GM23338 (cell line): ENCODE measurements at regions not wholly inside any gene's neighbourhood (a gene's known extent, or its start where the extent isn't known, plus 50 kb on each side); places are given as distances from the start of the nearest gene placed in this dataset.

Experiments
- ATAC-seq: fragments of 200-7000 bp; cut with Tn5 transposase; 3 replicates; pipeline ENCODE4 v1.9.1; 2020
- DNase-seq: peaks from one replicate; pipeline ENCODE4 v3.0.0-alpha.2; 2015; ENCODE audit warnings: low spot score
- H2AFZ ChIP-seq: fragments of 200-600 bp; sonication (generic); 2 replicates; pipeline ENCODE4 v1.8.0; 2016; ENCODE audit warnings: antibody characterized with exemption, mild to moderate bottlenecking, moderate library complexity
- H3F3A ChIP-seq: fragments of 200-600 bp; sonication (generic); replicated peaks from 2 replicates; pipeline ENCODE4 v1.8.0; 2017; ENCODE audit warnings: antibody characterized with exemption, mixed run types, low read depth
- H3K27ac ChIP-seq: fragments of 200-600 bp; sonication (generic); 2 replicates; pipeline ENCODE4 v1.6.1; 2016; ENCODE audit warnings: low read depth
- H3K27me3 ChIP-seq: fragments of 200-600 bp; sonication (generic); 2 replicates; pipeline ENCODE4 v1.8.0; 2016; ENCODE audit warnings: mild to moderate bottlenecking, mixed run types, moderate library complexity; ENCODE audit not compliant: insufficient read depth
- H3K36me3 ChIP-seq: fragments of 200-600 bp; sonication (generic); 2 replicates; pipeline ENCODE4 v1.8.0; 2016; ENCODE audit warnings: mild to moderate bottlenecking; ENCODE audit not compliant: insufficient read depth
- H3K4me1 ChIP-seq: fragments of 200-600 bp; sonication (generic); 2 replicates; pipeline ENCODE4 v1.8.0; 2016; ENCODE audit warnings: mild to moderate bottlenecking, moderate library complexity; ENCODE audit not compliant: insufficient read depth
- H3K4me2 ChIP-seq: fragments of 200-600 bp; sonication (generic); 2 replicates; pipeline ENCODE4 v1.7.1; 2017; ENCODE audit warnings: mixed run types
- H3K4me3 ChIP-seq: fragments of 200-600 bp; sonication (generic); 2 replicates; pipeline ENCODE4 v1.6.1; 2016; ENCODE audit warnings: mixed run types
- H3K79me2 ChIP-seq: fragments of 200-600 bp; sonication (generic); replicated peaks from 2 replicates; pipeline ENCODE4 v1.8.0; 2017; ENCODE audit warnings: mild to moderate bottlenecking; ENCODE audit not compliant: insufficient read depth
- H3K9me2 ChIP-seq: fragments of 200-600 bp; sonication (generic); 2 replicates; pipeline ENCODE4 v1.8.0; 2017; ENCODE audit not compliant: insufficient read depth
- H4K20me1 ChIP-seq: fragments of 200-600 bp; sonication (generic); replicated peaks from 2 replicates; pipeline ENCODE4 v1.8.0; 2017; ENCODE audit warnings: mild to moderate bottlenecking; ENCODE audit not compliant: insufficient read depth
- H3K27ac Mint-ChIP-seq: 2 replicates; pipeline ENCODE4 v1.8.0; 2020; ENCODE audit warnings: inconsistent platforms, mild to moderate bottlenecking, moderate library complexity, mixed read lengths
- H3K27me3 Mint-ChIP-seq: 3 replicates; pipeline ENCODE4 v1.8.0; 2022; ENCODE audit warnings: low read depth, mild to moderate bottlenecking, moderate library complexity, mixed read lengths, inconsistent platforms; ENCODE audit not compliant: insufficient read depth, poor library complexity
- H3K36me3 Mint-ChIP-seq: 3 replicates; pipeline ENCODE4 v1.8.0; 2021; ENCODE audit warnings: low read depth, mild to moderate bottlenecking, inconsistent platforms, moderate library complexity, mixed read lengths
- H3K4me1 Mint-ChIP-seq: 3 replicates; pipeline ENCODE4 v1.8.0; 2020; ENCODE audit warnings: mild to moderate bottlenecking, inconsistent platforms, mixed read lengths
- H3K4me3 Mint-ChIP-seq: 3 replicates; pipeline ENCODE4 v1.8.0; 2021; ENCODE audit warnings: moderate library complexity, mild to moderate bottlenecking, inconsistent platforms, mixed read lengths
- H3K9me3 Mint-ChIP-seq: 3 replicates; pipeline ENCODE4 v1.8.0; 2020; ENCODE audit warnings: moderate library complexity, mild to moderate bottlenecking, inconsistent platforms, mixed read lengths
- CREB1 ChIP-seq: fragments of 250-450 bp; sonication (Bioruptor Pico); IDR thresholded peaks from 2 replicates; pipeline ENCODE4 v1.5.0; 2020; ENCODE audit warnings: low read depth, mild to moderate bottlenecking, moderate library complexity
- CTCF ChIP-seq, 2 experiments: fragments of 200-600 bp in 1 of 2; sonication (generic) in 1 of 2; conservative IDR thresholded peaks; 2 replicates each; pipeline versions ENCODE4 v1.5.1 to v1.6.1; 2016 to 2017; ENCODE audit warnings: antibody characterized with exemption in 2 of 2, low read depth in 2 of 2, mild to moderate bottlenecking in 2 of 2, moderate library complexity in 1 of 2
- ETS1 ChIP-seq: IDR thresholded peaks from 2 replicates; pipeline ENCODE4 v1.6.1; 2016; ENCODE audit warnings: antibody characterized with exemption
- EZH2 ChIP-seq: fragments of 200-600 bp; sonication (generic); IDR thresholded peaks from one replicate; pipeline ENCODE4 v1.8.0; 2017; ENCODE audit warnings: antibody characterized with exemption, mild to moderate bottlenecking, low read depth; ENCODE audit not compliant: unreplicated experiment
- EZH2phosphoT487 ChIP-seq: fragments of 200-600 bp; sonication (generic); IDR thresholded peaks from one replicate; pipeline ENCODE4 v1.8.1; 2018; ENCODE audit warnings: antibody characterized with exemption; ENCODE audit not compliant: unreplicated experiment
- JUNB ChIP-seq: IDR thresholded peaks from one replicate; pipeline ENCODE4 v1.6.1; 2016; ENCODE audit warnings: antibody characterized with exemption; ENCODE audit not compliant: unreplicated experiment
- NANOG ChIP-seq: IDR thresholded peaks from 2 replicates; pipeline ENCODE4 v1.6.1; 2016; ENCODE audit warnings: antibody characterized with exemption, borderline replicate concordance
- POLR2AphosphoS5 ChIP-seq: IDR thresholded peaks from 2 replicates; pipeline ENCODE4 v1.6.1; 2016; ENCODE audit warnings: antibody characterized with exemption, low read depth
- STAT1 ChIP-seq: IDR thresholded peaks from one replicate; pipeline ENCODE4 v1.6.1; 2016; ENCODE audit warnings: antibody characterized with exemption; ENCODE audit not compliant: unreplicated experiment
- ZNF114 ChIP-seq: fragments of 250-450 bp; sonication (Bioruptor Pico); IDR thresholded peaks from 2 replicates; pipeline ENCODE4 v1.5.0; 2020; ENCODE audit warnings: mild to moderate bottlenecking, moderate library complexity
- ZNF331 ChIP-seq: fragments of 250-450 bp; sonication (Bioruptor Pico); IDR thresholded peaks from 2 replicates; pipeline ENCODE4 v1.5.0; 2020; ENCODE audit warnings: low read depth, mild to moderate bottlenecking, moderate library complexity
- ZNF462 ChIP-seq: fragments of 250-450 bp; sonication (Bioruptor Pico); IDR thresholded peaks from 2 replicates; pipeline ENCODE4 v1.5.0; 2020; ENCODE audit warnings: mild to moderate bottlenecking, moderate library complexity

- H3K9me3 Mint-ChIP-seq, result no peaks in the 10 kb centered on the region
- DNase-seq (no peak), ATAC-seq (no peak)
- no peaks in the 10 kb centered on the region for H3K36me3 ChIP-seq
- H3K4me3 Mint-ChIP-seq, result no peak overlapping the region
- no peaks in the 10 kb centered on the region for H3K27me3 Mint-ChIP-seq
- no peak for TF ChIP-seq CREB1 (CRISPR knock-in tag)
- H3K4me2 ChIP-seq, result no peak overlapping the region
- H2AFZ ChIP-seq, result peak overlapping the region; percentile 85
- no peaks in the 10 kb centered on the region for H3K36me3 Mint-ChIP-seq
- H3K27me3 ChIP-seq, result no peaks in the 10 kb centered on the region
- no peaks in the 10 kb centered on the region for H3K4me1 ChIP-seq
- peaks cover 6% of the 10 kb centered on the region; the same call in 2 of the 3 replicates for H3K4me1 Mint-ChIP-seq
- no peaks in the 10 kb centered on the region for H3F3A ChIP-seq
- no peaks in the 10 kb centered on the region for H3K79me2 ChIP-seq
- H3K27ac Mint-ChIP-seq, result no peak overlapping the region
- no peak overlapping the region for H3K27ac ChIP-seq
- H3K4me3 ChIP-seq, result no peak overlapping the region
- no peaks in the 10 kb centered on the region for H4K20me1 ChIP-seq
- H3K9me2 ChIP-seq, result peaks cover 3% of the 10 kb centered on the region; the same call in 1 of the 2 replicates
These were observed 141.0 kb upstream of the BNIP2 start for GRCh38 chr15:59830098-59830497.

GRCh38 chr15:59828861-59829260 lies 139.7 kb upstream of the BNIP2 start:
- no peak overlapping the region for H3K27ac Mint-ChIP-seq

More at GRCh38 chr15:59828861-59829260, 139.7 kb upstream of the BNIP2 start:
- peaks cover 6% of the 10 kb centered on the region; the same call in 2 of the 3 replicates for H3K4me1 Mint-ChIP-seq
- H3K36me3 Mint-ChIP-seq, result no peaks in the 10 kb centered on the region
- H3K9me3 Mint-ChIP-seq, result no peaks in the 10 kb centered on the region
- ATAC-seq (no peak), DNase-seq (no peak)
- H3K27me3 ChIP-seq, result no peaks in the 10 kb centered on the region
- no peaks in the 10 kb centered on the region for H4K20me1 ChIP-seq
- no peaks in the 10 kb centered on the region for H3K27me3 Mint-ChIP-seq
- no peaks in the 10 kb centered on the region for H3K36me3 ChIP-seq
- H3K4me3 Mint-ChIP-seq, result no peak overlapping the region
- no peak overlapping the region for H2AFZ ChIP-seq
- TF ChIP-seq EZH2phosphoT487 (no peak), ZNF331 (CRISPR knock-in tag) (no peak), NANOG (no peak), JUNB (no peak), EZH2 (no peak), ZNF462 (no peak), CREB1 (CRISPR knock-in tag) (no peak), ZNF114 (CRISPR knock-in tag) (no peak), ETS1 (no peak), STAT1 (no peak), POLR2AphosphoS5 (no peak), CTCF (conservative IDR thresholded peaks at IDR 0.05; ENCODE audit: low read depth in 2 of 2) (no peak)
- H3K9me2 ChIP-seq, result peaks cover 3% of the 10 kb centered on the region; the same call in 1 of the 2 replicates
- H3K4me1 ChIP-seq, result no peaks in the 10 kb centered on the region
- no peaks in the 10 kb centered on the region for H3F3A ChIP-seq
- no peak overlapping the region for H3K4me3 ChIP-seq
- H3K4me2 ChIP-seq, result no peak overlapping the region
- H3K27ac ChIP-seq, result no peak overlapping the region
- H3K79me2 ChIP-seq, result no peaks in the 10 kb centered on the region
